ENCODE measurements at regions not wholly inside any gene's neighbourhood (a gene's known extent, or its start where the extent isn't known, plus 50 kb on each side); places are given as distances from the start of the nearest gene placed in this dataset.

DNA sequence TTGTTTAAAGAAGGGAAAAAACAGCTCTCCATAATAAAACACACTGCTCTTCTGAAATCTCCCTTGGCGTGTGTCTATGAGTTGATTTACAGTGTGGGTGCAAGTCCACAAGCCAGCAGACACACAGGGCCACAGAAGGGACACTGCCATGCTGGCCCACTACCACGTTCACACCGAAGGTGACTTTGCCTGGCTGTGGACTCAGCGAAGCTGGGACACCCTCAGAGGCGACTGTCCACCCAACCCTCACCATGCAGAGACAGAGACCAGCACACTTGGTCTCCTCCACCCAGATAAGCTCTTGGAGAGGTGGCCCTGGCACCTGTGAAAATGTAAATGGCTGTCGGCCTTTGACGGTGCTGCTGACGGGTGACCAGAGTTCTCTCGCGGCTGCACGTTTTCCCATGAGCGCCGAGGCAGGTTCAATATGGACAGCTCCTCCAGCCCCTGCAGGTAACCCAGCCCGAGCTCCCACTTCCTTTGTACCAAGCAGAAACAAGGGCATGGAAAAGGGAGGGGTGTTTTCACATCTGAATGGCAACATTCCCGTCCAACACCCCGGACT is 78.0 kb downstream of the YTHDF1 start:
- Histone ChIP-seq H3K9ac (ENCODE audit: insufficient read depth, low read depth, low read length) (no peak overlapping the region), H3K27me3 (ENCODE audit: control insufficient read depth in 1 of 2, insufficient read depth in 2 of 2, low read length in 2 of 2) (peaks cover 28 to 71% of the 10 kb centered on the region in 2 experiments), H3K4me2 (ENCODE audit: low read depth, low read length) (no peak overlapping the region), H3K27ac (ENCODE audit: extremely low read length, insufficient read depth, low read length) (no peak overlapping the region), H3K79me2 (ENCODE audit: insufficient read depth, low read length) (no peaks in the 10 kb centered on the region), H3K4me3 (replicated peaks in 1 of 3; ENCODE audit: insufficient read depth in 1 of 3, low read depth in 2 of 3, low read length in 3 of 3) (no peak overlapping the region), H3K9me3 (ENCODE audit: low read length) (no peaks in the 10 kb centered on the region), H4K20me1 (ENCODE audit: insufficient read depth, low read length) (peaks cover 6% of the 10 kb centered on the region; the same call in 1 of the 2 replicates), H3K4me1 (ENCODE audit: insufficient read depth, low read length) (no peaks in the 10 kb centered on the region), H2AFZ (ENCODE audit: low read length) (no peak overlapping the region), H3K36me3 (replicated peaks in 1 of 2; ENCODE audit: control insufficient read depth in 1 of 2, insufficient read depth in 2 of 2, low read length in 2 of 2) (no peaks in the 10 kb centered on the region)
- no TSS peak for BruUV-seq (replicated peaks)
- in situ Hi-C loops (cut with HindIII; ENCODE audit: extremely low pct_ligation_motif_present, low pct_unique_long_range_greater_than_20kb) (no loop called here), intact Hi-C loops (cut with micrococcal nuclease; ENCODE audit: unreplicated experiment) (no loop called here)
- CTCF ChIA-PET (ENCODE audit: low intra/inter-chr PET ratio, low total read pairs): no interaction called here
- ATAC-seq: no peak
- 9% methylated on average over 16 of the region's 16 CpGs for WGBS (ENCODE audit: low lambda C conversion rate)
- DNase-seq (ENCODE audit: low spot score): no peak
- no peak for FAIRE-seq
- POLR2A ChIA-PET: no interaction called here
- no peak for TF ChIP-seq ZNF317 (CRISPR knock-in tag; IDR thresholded peaks at IDR 0.05)
- TF ChIP-seq, protein P1, sequence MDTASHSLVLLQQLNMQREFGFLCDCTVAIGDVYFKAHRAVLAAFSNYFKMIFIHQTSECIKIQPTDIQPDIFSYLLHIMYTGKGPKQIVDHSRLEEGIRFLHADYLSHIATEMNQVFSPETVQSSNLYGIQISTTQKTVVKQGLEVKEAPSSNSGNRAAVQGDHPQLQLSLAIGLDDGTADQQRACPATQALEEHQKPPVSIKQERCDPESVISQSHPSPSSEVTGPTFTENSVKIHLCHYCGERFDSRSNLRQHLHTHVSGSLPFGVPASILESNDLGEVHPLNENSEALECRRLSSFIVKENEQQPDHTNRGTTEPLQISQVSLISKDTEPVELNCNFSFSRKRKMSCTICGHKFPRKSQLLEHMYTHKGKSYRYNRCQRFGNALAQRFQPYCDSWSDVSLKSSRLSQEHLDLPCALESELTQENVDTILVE (CRISPR knock-in tag; IDR thresholded peaks at IDR 0.05): no peak
- TF ChIP-seq ZFX (CRISPR knock-in tag; IDR thresholded peaks at IDR 0.05; ENCODE audit: low read depth): no peak
- TF ChIP-seq ZNF614 (CRISPR knock-in tag; IDR thresholded peaks at IDR 0.05; ENCODE audit: borderline replicate concordance): no peak
- TF ChIP-seq, protein P2, sequence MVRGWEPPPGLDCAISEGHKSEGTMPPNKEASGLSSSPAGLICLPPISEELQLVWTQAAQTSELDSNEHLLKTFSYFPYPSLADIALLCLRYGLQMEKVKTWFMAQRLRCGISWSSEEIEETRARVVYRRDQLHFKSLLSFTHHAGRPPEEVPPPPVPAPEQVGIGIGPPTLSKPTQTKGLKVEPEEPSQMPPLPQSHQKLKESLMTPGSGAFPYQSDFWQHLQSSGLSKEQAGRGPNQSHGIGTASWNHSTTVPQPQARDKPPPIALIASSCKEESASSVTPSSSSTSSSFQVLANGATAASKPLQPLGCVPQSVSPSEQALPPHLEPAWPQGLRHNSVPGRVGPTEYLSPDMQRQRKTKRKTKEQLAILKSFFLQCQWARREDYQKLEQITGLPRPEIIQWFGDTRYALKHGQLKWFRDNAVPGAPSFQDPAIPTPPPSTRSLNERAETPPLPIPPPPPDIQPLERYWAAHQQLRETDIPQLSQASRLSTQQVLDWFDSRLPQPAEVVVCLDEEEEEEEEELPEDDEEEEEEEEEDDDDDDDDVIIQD (CRISPR knock-in tag; IDR thresholded peaks at IDR 0.05; ENCODE audit: low read depth): no peak
- TF ChIP-seq ZNF713 (CRISPR knock-in tag; IDR thresholded peaks at IDR 0.05): no peak
- no peak for TF ChIP-seq ZSCAN25 (CRISPR knock-in tag; IDR thresholded peaks at IDR 0.05)
- TF ChIP-seq, protein P3, sequence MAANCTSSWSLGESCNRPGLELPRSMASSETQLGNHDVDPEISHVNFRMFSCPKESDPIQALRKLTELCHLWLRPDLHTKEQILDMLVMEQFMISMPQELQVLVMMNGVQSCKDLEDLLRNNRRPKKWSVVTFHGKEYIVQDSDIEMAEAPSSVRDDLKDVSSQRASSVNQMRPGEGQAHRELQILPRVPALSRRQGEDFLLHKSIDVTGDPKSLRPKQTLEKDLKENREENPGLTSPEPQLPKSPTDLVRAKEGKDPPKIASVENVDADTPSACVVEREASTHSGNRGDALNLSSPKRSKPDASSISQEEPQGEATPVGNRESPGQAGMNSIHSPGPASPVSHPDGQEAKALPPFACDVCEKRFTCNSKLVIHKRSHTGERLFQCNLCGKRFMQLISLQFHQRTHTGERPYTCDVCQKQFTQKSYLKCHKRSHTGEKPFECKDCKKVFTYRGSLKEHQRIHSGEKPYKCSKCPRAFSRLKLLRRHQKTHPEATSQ (CRISPR knock-in tag; IDR thresholded peaks at IDR 0.05; ENCODE audit: borderline replicate concordance): no peak
- no peak for TF ChIP-seq FIP1L1 (IDR thresholded peaks at IDR 0.05; ENCODE audit: borderline replicate concordance, insufficient read depth, low read depth, low read length)
- TF ChIP-seq ZNF430 (CRISPR knock-in tag; IDR thresholded peaks at IDR 0.05): no peak
- no peak for TF ChIP-seq CC2D1A (CRISPR knock-in tag; IDR thresholded peaks at IDR 0.05)
- TF ChIP-seq LCORL (IDR thresholded peaks at IDR 0.05): no peak
- TF ChIP-seq LCORL (CRISPR knock-in tag; IDR thresholded peaks at IDR 0.05): no peak
- no peak for TF ChIP-seq HNRNPL (IDR thresholded peaks at IDR 0.05; ENCODE audit: low read depth, low read length)
- no peak for TF ChIP-seq ZSCAN30 (CRISPR knock-in tag; IDR thresholded peaks at IDR 0.05)
- no peak for TF ChIP-seq ZBTB8A (CRISPR knock-in tag; IDR thresholded peaks at IDR 0.05; ENCODE audit: borderline replicate concordance, low read depth)
- TF ChIP-seq GABPA (IDR thresholded peaks at IDR 0.05; ENCODE audit: low read depth, low read length): no peak
- no peak for TF ChIP-seq GABPA (CRISPR knock-in tag; IDR thresholded peaks at IDR 0.05; ENCODE audit: low read depth)
- TF ChIP-seq KLF6 (CRISPR knock-in tag; IDR thresholded peaks at IDR 0.05): no peak
- no peak for TF ChIP-seq AGO2 (optimal IDR thresholded peaks at IDR 0.05; ENCODE audit: low read depth, low read length)
- TF ChIP-seq, protein P4, sequence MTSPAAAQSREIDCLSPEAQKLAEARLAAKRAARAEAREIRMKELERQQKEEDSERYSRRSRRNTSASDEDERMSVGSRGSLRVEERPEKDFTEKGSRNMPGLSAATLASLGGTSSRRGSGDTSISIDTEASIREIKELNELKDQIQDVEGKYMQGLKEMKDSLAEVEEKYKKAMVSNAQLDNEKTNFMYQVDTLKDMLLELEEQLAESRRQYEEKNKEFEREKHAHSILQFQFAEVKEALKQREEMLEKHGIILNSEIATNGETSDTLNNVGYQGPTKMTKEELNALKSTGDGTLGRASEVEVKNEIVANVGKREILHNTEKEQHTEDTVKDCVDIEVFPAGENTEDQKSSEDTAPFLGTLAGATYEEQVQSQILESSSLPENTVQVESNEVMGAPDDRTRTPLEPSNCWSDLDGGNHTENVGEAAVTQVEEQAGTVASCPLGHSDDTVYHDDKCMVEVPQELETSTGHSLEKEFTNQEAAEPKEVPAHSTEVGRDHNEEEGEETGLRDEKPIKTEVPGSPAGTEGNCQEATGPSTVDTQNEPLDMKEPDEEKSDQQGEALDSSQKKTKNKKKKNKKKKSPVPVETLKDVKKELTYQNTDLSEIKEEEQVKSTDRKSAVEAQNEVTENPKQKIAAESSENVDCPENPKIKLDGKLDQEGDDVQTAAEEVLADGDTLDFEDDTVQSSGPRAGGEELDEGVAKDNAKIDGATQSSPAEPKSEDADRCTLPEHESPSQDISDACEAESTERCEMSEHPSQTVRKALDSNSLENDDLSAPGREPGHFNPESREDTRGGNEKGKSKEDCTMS (CRISPR knock-in tag; conservative IDR thresholded peaks at IDR 0.05): no peak

All from HepG2 (cell line).